HFFc6 (cell line): ENCODE measurements at regions not wholly inside any gene's neighbourhood (a gene's known extent, or its start where the extent isn't known, plus 50 kb on each side); places are given as distances from the start of the nearest gene placed in this dataset.

Experiments
- DNase-seq: peaks from one replicate; pipeline ENCODE4 v3.0.0-alpha.2; 2018
- H3K27ac Mint-ChIP-seq: 2 replicates; pipeline ENCODE4 v1.8.0; 2020; ENCODE audit warnings: mild to moderate bottlenecking, mixed read lengths
- H3K27me3 Mint-ChIP-seq: 2 replicates; pipeline ENCODE4 v1.8.0; 2021; ENCODE audit warnings: mild to moderate bottlenecking, moderate library complexity, mixed read lengths; ENCODE audit not compliant: insufficient read depth
- H3K36me3 Mint-ChIP-seq: 2 replicates; pipeline ENCODE4 v1.8.0; 2021; ENCODE audit warnings: low read depth, mixed read lengths
- H3K4me1 Mint-ChIP-seq: 2 replicates; pipeline ENCODE4 v1.8.0; 2020; ENCODE audit warnings: low read depth, mixed read lengths
- H3K4me3 Mint-ChIP-seq: 2 replicates; pipeline ENCODE4 v1.8.0; 2020; ENCODE audit warnings: mild to moderate bottlenecking, moderate library complexity, mixed read lengths
- H3K9me3 Mint-ChIP-seq: 2 replicates; pipeline ENCODE4 v1.8.0; 2020; ENCODE audit warnings: mild to moderate bottlenecking, mixed read lengths
- TF ChIP-seq, protein P1 (sequence below): fragments of 200-600 bp; sonication (generic); IDR thresholded peaks from 2 replicates; pipeline ENCODE4 v1.5.0; 2021; ENCODE audit warnings: antibody characterized with exemption, mild to moderate bottlenecking

DNA sequence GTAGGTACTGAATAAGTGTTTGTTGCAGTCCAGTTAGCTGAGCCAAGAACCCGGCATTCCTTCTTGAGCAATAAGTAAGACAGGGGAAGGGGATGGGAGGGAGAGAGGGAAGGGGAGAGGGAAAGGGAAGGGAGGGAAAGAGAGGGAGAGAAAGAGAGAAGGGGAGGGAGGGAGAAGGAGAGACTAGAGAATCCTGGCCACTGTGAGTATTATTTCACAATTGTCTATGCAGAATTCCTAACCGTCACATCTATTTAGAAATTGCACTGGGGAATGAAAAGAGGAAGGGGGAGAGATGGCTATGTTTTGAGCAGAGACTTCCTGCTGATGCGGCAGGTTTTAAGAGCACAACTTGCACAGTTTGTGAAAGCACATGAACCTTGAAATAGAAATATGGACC is 251.4 kb upstream of the ZMIZ1 start:
- Mint-ChIP-seq H3K27ac (no peak overlapping the region), H3K36me3 (no peaks in the 10 kb centered on the region), H3K4me1 (no peaks in the 10 kb centered on the region), H3K4me3 (no peak overlapping the region), H3K9me3 (no peaks in the 10 kb centered on the region), H3K27me3 (peaks cover 38% of the 10 kb centered on the region)
- DNase-seq: no peak
- TF ChIP-seq, protein P1, sequence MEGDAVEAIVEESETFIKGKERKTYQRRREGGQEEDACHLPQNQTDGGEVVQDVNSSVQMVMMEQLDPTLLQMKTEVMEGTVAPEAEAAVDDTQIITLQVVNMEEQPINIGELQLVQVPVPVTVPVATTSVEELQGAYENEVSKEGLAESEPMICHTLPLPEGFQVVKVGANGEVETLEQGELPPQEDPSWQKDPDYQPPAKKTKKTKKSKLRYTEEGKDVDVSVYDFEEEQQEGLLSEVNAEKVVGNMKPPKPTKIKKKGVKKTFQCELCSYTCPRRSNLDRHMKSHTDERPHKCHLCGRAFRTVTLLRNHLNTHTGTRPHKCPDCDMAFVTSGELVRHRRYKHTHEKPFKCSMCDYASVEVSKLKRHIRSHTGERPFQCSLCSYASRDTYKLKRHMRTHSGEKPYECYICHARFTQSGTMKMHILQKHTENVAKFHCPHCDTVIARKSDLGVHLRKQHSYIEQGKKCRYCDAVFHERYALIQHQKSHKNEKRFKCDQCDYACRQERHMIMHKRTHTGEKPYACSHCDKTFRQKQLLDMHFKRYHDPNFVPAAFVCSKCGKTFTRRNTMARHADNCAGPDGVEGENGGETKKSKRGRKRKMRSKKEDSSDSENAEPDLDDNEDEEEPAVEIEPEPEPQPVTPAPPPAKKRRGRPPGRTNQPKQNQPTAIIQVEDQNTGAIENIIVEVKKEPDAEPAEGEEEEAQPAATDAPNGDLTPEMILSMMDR: no peak

DNA sequence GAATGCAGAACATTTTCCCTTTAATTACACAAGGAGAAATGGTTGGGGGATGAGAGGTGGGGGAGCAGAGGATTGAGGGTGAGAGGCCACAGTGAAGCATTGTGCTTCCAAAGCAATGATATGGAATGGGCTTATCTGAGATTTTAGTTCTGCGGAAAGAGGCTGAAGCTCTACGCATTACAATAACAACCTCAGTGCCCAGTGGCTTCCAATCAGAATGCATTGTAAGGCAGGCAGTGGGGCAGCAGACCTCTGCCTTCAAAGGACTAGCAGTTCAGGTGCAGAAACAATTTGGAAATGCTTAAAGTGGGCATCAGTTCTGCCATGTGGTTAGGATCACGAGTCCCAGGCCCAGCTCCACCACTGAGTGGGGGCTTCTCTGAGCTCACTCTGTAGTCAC is 251.0 kb upstream of the ZMIZ1 start:
- H3K4me3 Mint-ChIP-seq: no peak overlapping the region
- TF ChIP-seq, protein P1: no peak
- DNase-seq: no peak
- no peak overlapping the region for H3K27ac Mint-ChIP-seq
- no peaks in the 10 kb centered on the region for H3K4me1 Mint-ChIP-seq
- no peaks in the 10 kb centered on the region for H3K9me3 Mint-ChIP-seq
- H3K27me3 Mint-ChIP-seq: peaks cover 38% of the 10 kb centered on the region
- H3K36me3 Mint-ChIP-seq: no peaks in the 10 kb centered on the region

DNA sequence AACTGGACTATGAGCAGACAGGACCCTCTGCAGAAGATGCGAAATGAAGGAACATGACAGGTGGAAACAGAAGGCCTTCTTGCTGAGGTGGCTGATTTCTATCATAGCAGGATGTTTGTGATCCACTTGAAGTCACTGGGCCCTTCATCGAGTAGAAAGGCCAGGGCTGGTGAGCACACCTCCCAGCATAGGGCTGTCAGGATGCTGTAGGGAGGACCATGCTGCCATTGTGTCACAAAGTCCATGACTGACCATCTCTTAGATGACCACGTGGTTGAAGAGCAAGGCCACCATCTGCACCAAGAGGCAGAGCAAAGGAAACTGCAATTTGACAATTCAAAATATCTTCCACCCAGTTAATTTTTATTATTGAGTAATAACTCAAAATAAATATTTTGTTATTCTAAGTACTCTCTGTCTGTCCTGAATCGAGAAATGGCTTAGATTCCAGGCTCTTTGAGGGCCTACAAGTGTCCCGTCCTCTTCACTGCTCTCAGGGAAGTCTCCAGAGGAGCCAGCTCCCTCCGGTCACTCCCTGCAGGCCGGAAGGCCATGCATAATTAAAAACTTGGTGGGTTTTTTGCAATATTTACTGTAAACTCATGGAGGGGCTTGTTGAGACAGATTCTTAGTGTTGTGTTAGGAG is 249.3 kb upstream of the ZMIZ1 start:
- Mint-ChIP-seq H3K9me3 (no peaks in the 10 kb centered on the region), H3K36me3 (no peaks in the 10 kb centered on the region), H3K27me3 (peaks cover 35% of the 10 kb centered on the region), H3K4me1 (no peaks in the 10 kb centered on the region), H3K4me3 (no peak overlapping the region), H3K27ac (no peak overlapping the region)
- DNase-seq: no peak
- TF ChIP-seq, protein P1: no peak

DNA sequence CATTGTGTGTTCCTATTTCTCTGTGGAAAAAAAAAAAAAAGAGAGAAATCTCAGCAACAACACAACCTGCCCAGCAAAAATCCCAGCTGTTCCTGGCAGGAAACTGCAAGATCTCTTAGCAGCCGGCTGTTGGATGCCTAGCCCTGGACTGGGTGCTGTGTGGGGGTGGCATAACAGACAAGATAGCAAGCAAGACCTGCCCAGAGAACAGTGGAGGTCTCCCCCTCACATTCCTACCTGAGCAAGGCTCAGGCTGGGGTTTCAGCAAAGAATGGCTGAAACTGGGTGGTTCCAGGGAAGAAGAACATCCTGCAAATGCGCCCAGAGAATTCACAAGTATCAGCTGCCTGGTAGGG is 248.8 kb upstream of the ZMIZ1 start:
- Mint-ChIP-seq H3K9me3 (no peaks in the 10 kb centered on the region), H3K27ac (no peak overlapping the region), H3K36me3 (no peaks in the 10 kb centered on the region), H3K27me3 (peaks cover 30% of the 10 kb centered on the region), H3K4me1 (no peaks in the 10 kb centered on the region), H3K4me3 (no peak overlapping the region)
- DNase-seq: no peak
- TF ChIP-seq, protein P1: no peak

DNA sequence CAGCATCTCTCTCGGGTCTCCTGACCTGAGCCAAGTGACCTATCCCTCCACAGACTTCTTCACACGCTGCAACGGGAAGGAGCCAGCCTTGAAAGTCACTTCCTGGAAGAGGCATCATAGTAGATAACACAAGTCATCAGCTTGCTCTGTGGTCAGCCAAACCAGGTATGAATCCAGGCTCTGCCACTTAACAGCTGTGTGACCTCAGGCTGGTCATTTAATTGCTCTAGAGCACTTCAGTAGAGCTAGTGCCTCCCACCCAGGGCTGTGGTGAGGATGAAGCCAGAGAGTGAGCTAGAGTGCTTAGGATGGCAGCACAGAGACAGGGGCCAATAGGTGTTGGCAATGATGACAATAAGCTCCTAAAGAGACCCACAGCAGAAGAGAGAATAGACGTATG is 247.7 kb upstream of the ZMIZ1 start:
- peaks cover 34% of the 10 kb centered on the region for H3K27me3 Mint-ChIP-seq
- TF ChIP-seq, protein P1: no peak
- DNase-seq: no peak
- H3K4me3 Mint-ChIP-seq: no peak overlapping the region
- H3K9me3 Mint-ChIP-seq: no peaks in the 10 kb centered on the region
- no peak overlapping the region for H3K27ac Mint-ChIP-seq
- H3K36me3 Mint-ChIP-seq: no peaks in the 10 kb centered on the region
- no peaks in the 10 kb centered on the region for H3K4me1 Mint-ChIP-seq
